Thymus (tissue), 11 donors: ENCODE measurements at regions not wholly inside any gene's neighbourhood (a gene's known extent, or its start where the extent isn't known, plus 50 kb on each side); places are given as distances from the start of the nearest gene placed in this dataset.

Experiments used
- DNase-seq, 9 donors: peaks; one replicate each; pipeline ENCODE4 v3.0.0-alpha.2; 2013; ENCODE audit warnings: low spot score in 9 of 9, low read depth in 6 of 9, missing footprints in 1 of 9
- H3K27ac ChIP-seq, 2 donors: one replicate each; pipeline ENCODE4 v1.5.1; 2013; ENCODE audit warnings: control low read depth in 1 of 2, low read depth in 1 of 2, low read length in 1 of 2, mild to moderate bottlenecking in 1 of 2, moderate library complexity in 1 of 2
- H3K27me3 ChIP-seq, 2 donors: one replicate each; pipeline ENCODE4 v1.5.1; 2013; ENCODE audit warnings: low read length in 1 of 2; ENCODE audit not compliant: control insufficient read depth in 2 of 2, insufficient read depth in 1 of 2
- H3K36me3 ChIP-seq, 2 donors: one replicate each; pipeline ENCODE4 v1.5.1; 2013; ENCODE audit warnings: low read length in 1 of 2, mild to moderate bottlenecking in 1 of 2, moderate library complexity in 1 of 2; ENCODE audit not compliant: control insufficient read depth in 2 of 2, insufficient read depth in 2 of 2
- H3K4me1 ChIP-seq, 2 donors: one replicate each; pipeline ENCODE4 v1.5.1; 2013; ENCODE audit warnings: low read length in 2 of 2; ENCODE audit not compliant: control insufficient read depth in 2 of 2, insufficient read depth in 2 of 2
- H3K4me3 ChIP-seq, 2 donors: one replicate each; pipeline ENCODE4 v1.5.1; 2013; ENCODE audit warnings: low read length in 2 of 2, control low read depth in 1 of 2, mild to moderate bottlenecking in 1 of 2
- H3K9me3 ChIP-seq, 2 donors: one replicate each; pipeline ENCODE4 v1.5.1; 2013; ENCODE audit warnings: low read length in 1 of 2, mild to moderate bottlenecking in 1 of 2; ENCODE audit not compliant: control insufficient read depth in 2 of 2, insufficient read depth in 1 of 2
- WGBS: extraction: QIAGEN DNeasy Blood & Tissue Kit; methylation state at CpG from one replicate; pipeline ENCODE4 v1.1.7; 2013; 5-methylcytosine and 5-hydroxymethylcytosine counted together
- donor health status: healthy.

GRCh38 chr16:6836766-6837165 lies 495.9 kb upstream of the RBFOX1 start:
- no peaks in the 10 kb centered on the region for H3K36me3 ChIP-seq
- H3K4me3 ChIP-seq = no peak overlapping the region
- no peak overlapping the region for H3K27ac ChIP-seq
- H3K27me3 ChIP-seq = no peaks in the 10 kb centered on the region
- H3K9me3 ChIP-seq = no peaks in the 10 kb centered on the region
- WGBS = 92% methylated on average over 3 of the region's 3 CpGs
- no peak for DNase-seq
- no peaks in the 10 kb centered on the region for H3K4me1 ChIP-seq

- no peak overlapping the region for H3K27ac ChIP-seq
- H3K4me1 ChIP-seq = no peaks in the 10 kb centered on the region
- H3K36me3 ChIP-seq = no peaks in the 10 kb centered on the region
- no peak for DNase-seq
- H3K27me3 ChIP-seq = no peaks in the 10 kb centered on the region
- no peaks in the 10 kb centered on the region for H3K9me3 ChIP-seq
- H3K4me3 ChIP-seq = no peak overlapping the region
- 94% methylated on average over 5 of the region's 5 CpGs for WGBS
Observed at GRCh38 chr16:6835941-6836340, 496.7 kb upstream of the RBFOX1 start.

- Histone ChIP-seq H3K4me3 (no peak overlapping the region), H3K27me3 (no peaks in the 10 kb centered on the region), H3K9me3 (no peaks in the 10 kb centered on the region), H3K4me1 (no peaks in the 10 kb centered on the region), H3K27ac (no peak overlapping the region), H3K36me3 (no peaks in the 10 kb centered on the region)
- DNase-seq = no peak
- WGBS = 93% methylated on average over 2 of the region's 2 CpGs
Observed at GRCh38 chr16:6835516-6835915, 497.1 kb upstream of the RBFOX1 start.

GRCh38 chr16:6828690-6829089 lies 504.0 kb upstream of the RBFOX1 start:
- no peaks in the 10 kb centered on the region for H3K9me3 ChIP-seq
- no peaks in the 10 kb centered on the region for H3K36me3 ChIP-seq
- no peaks in the 10 kb centered on the region for H3K27me3 ChIP-seq
- no peak overlapping the region for H3K4me3 ChIP-seq
- no peaks in the 10 kb centered on the region for H3K4me1 ChIP-seq
- DNase-seq = no peak
- no peak overlapping the region for H3K27ac ChIP-seq
- 95% methylated on average over 7 of the region's 7 CpGs for WGBS

GRCh38 chr16:6827931-6828330 lies 504.7 kb upstream of the RBFOX1 start:
- Histone ChIP-seq H3K27ac (no peak overlapping the region), H3K36me3 (no peaks in the 10 kb centered on the region), H3K4me1 (no peaks in the 10 kb centered on the region), H3K27me3 (no peaks in the 10 kb centered on the region), H3K4me3 (no peak overlapping the region), H3K9me3 (no peaks in the 10 kb centered on the region)
- 31% methylated on average over 1 of the region's 1 CpG for WGBS
- DNase-seq = no peak

GRCh38 chr16:6827267-6827666 lies 505.4 kb upstream of the RBFOX1 start:
- H3K27ac ChIP-seq = no peak overlapping the region
- H3K36me3 ChIP-seq = no peaks in the 10 kb centered on the region
- no peaks in the 10 kb centered on the region for H3K9me3 ChIP-seq
- no peak overlapping the region for H3K4me3 ChIP-seq
- WGBS = 8% methylated on average over 4 of the region's 4 CpGs
- no peaks in the 10 kb centered on the region for H3K27me3 ChIP-seq
- H3K4me1 ChIP-seq = no peaks in the 10 kb centered on the region
- DNase-seq = peak in 2 of 9 donors; percentile 1 to 5

GRCh38 chr16:6822041-6822440 lies 510.6 kb upstream of the RBFOX1 start:
- no peaks in the 10 kb centered on the region for H3K36me3 ChIP-seq
- DNase-seq = no peak
- H3K27me3 ChIP-seq = no peaks in the 10 kb centered on the region
- 78% methylated on average over 4 of the region's 4 CpGs for WGBS
- no peaks in the 10 kb centered on the region for H3K4me1 ChIP-seq
- H3K27ac ChIP-seq = no peak overlapping the region
- H3K4me3 ChIP-seq = no peak overlapping the region
- no peaks in the 10 kb centered on the region for H3K9me3 ChIP-seq

GRCh38 chr16:6804461-6804860 lies 528.2 kb upstream of the RBFOX1 start:
- H3K4me1 ChIP-seq = no peaks in the 10 kb centered on the region
- H3K4me3 ChIP-seq = no peak overlapping the region
- 94% methylated on average over 3 of the region's 3 CpGs for WGBS

GRCh38 chr16:6803176-6803575 lies 529.5 kb upstream of the RBFOX1 start:
- Histone ChIP-seq H3K36me3 (no peaks in the 10 kb centered on the region), H3K4me1 (no peaks in the 10 kb centered on the region), H3K4me3 (no peak overlapping the region), H3K27me3 (no peaks in the 10 kb centered on the region), H3K27ac (no peak overlapping the region), H3K9me3 (no peaks in the 10 kb centered on the region)
- DNase-seq = no peak
- WGBS = 90% methylated on average over 3 of the region's 3 CpGs

More at GRCh38 chr16:6804461-6804860, 528.2 kb upstream of the RBFOX1 start:
- no peak for DNase-seq
- H3K27ac ChIP-seq = no peak overlapping the region
- H3K27me3 ChIP-seq = no peaks in the 10 kb centered on the region
- no peaks in the 10 kb centered on the region for H3K9me3 ChIP-seq
- no peaks in the 10 kb centered on the region for H3K36me3 ChIP-seq

- no peaks in the 10 kb centered on the region for H3K36me3 ChIP-seq
- H3K27me3 ChIP-seq = no peaks in the 10 kb centered on the region
- H3K27ac ChIP-seq = no peak overlapping the region
- no peaks in the 10 kb centered on the region for H3K4me1 ChIP-seq
- no peak overlapping the region for H3K4me3 ChIP-seq
- DNase-seq = no peak
- WGBS = 87% methylated on average over 6 of the region's 6 CpGs
- H3K9me3 ChIP-seq = no peaks in the 10 kb centered on the region
Observed at GRCh38 chr16:6797223-6797622, 535.4 kb upstream of the RBFOX1 start.
